GM12878 (cell line): ENCODE measurements at regions not wholly inside any gene's neighbourhood (a gene's known extent, or its start where the extent isn't known, plus 50 kb on each side); places are given as distances from the start of the nearest gene placed in this dataset.
A peak's percentile ranks its signal among the peaks of the same experiment; 100 is the strongest.

Source experiments
- ATAC-seq: fragments of 200-7000 bp; cut with Tn5 transposase; 3 replicates; pipeline ENCODE4 v1.9.1; 2020; ENCODE audit warnings: mild to moderate bottlenecking, moderate library complexity
- BruUV-seq: library from RNA; stranded (reverse); fragments of 400-500 nt; replicated peaks from 2 replicates; lab custom pipeline; 2021; lab: Mats Ljungman, UMichigan
- CTCF ChIA-PET: fragments of 300-600 bp; sonication (Branson Sonifier 250); formaldehyde crosslinking; extraction: SDS; loops from one replicate; lab custom pipeline; 2021; ENCODE audit warnings: inconsistent platforms; lab: Yijun Ruan, JAX
- POLR2A ChIA-PET: fragments of 350-600 bp; formaldehyde crosslinking; extraction: SDS; loops from one replicate; lab custom pipeline; 2021; ENCODE audit warnings: inconsistent platforms; lab: Charles Lee
- RAD21 ChIA-PET: fragments of 300-600 bp; sonication (Branson Sonifier 250); formaldehyde crosslinking; loops from one replicate; lab custom pipeline; 2023; ENCODE audit warnings: antibody characterized with exemption; ENCODE audit not compliant: unreplicated experiment; lab: Charles Lee
- SMC1A ChIA-PET: fragments of 300-600 bp; sonication (Branson Sonifier 250); formaldehyde crosslinking; loops from one replicate; lab custom pipeline; 2023; ENCODE audit not compliant: unreplicated experiment, uncharacterized antibody; lab: Charles Lee
- DNase-seq: peaks from one replicate; pipeline ENCODE4 v3.0.0-alpha.2; 2011; ENCODE audit warnings: low read depth, low spot score
- FAIRE-seq: peaks from 3 replicates; lab custom pipeline; 2011; peaks lifted over from hg19 to GRCh38; lab: Jason Lieb, UNC
- H2AFZ ChIP-seq: 2 replicates; pipeline ENCODE4 v1.6.0; 2011; ENCODE audit warnings: low read depth, low read length, control low read depth; ENCODE audit not compliant: control insufficient read depth
- H3K27ac ChIP-seq: 2 replicates; pipeline ENCODE4 v1.5.1; 2011; ENCODE audit warnings: control low read depth; ENCODE audit not compliant: control insufficient read depth, insufficient read depth
- H3K27me3 ChIP-seq, 2 experiments: replicated peaks in 1 of 2; 2 replicates each; pipeline versions ENCODE4 v1.6.0 to v1.6.1; 2011; ENCODE audit warnings: low read length in 1 of 2; ENCODE audit not compliant: control insufficient read depth in 2 of 2, insufficient read depth in 2 of 2
- H3K36me3 ChIP-seq, 2 experiments: 2 replicates each; pipeline ENCODE4 v1.5.1; 2011; ENCODE audit warnings: low read length in 1 of 2; ENCODE audit not compliant: control insufficient read depth in 2 of 2, insufficient read depth in 2 of 2
- H3K4me1 ChIP-seq: 2 replicates; pipeline ENCODE4 v1.6.1; 2011; ENCODE audit warnings: mild to moderate bottlenecking, low read length, moderate library complexity, mixed read lengths; ENCODE audit not compliant: control insufficient read depth, insufficient read depth
- H3K4me2 ChIP-seq: 2 replicates; pipeline ENCODE4 v1.6.0; 2011; ENCODE audit warnings: control low read depth; ENCODE audit not compliant: control insufficient read depth, insufficient read depth
- H3K4me3 ChIP-seq: fragments of 200-600 bp; sonication (generic); 2 replicates; pipeline ENCODE4 v1.5.1; 2016
- H3K79me2 ChIP-seq: 2 replicates; pipeline ENCODE4 v1.6.0; 2011; ENCODE audit warnings: low read length; ENCODE audit not compliant: control insufficient read depth, insufficient read depth
- H3K9ac ChIP-seq: 2 replicates; pipeline ENCODE4 v1.8.0; 2011; ENCODE audit warnings: low read length, control low read depth, mixed read lengths; ENCODE audit not compliant: control insufficient read depth, insufficient read depth
- H3K9me3 ChIP-seq: replicated peaks from 3 replicates; pipeline ENCODE4 v1.5.1; 2011; ENCODE audit warnings: mild to moderate bottlenecking, low read length; ENCODE audit not compliant: control insufficient read depth, insufficient read depth
- H4K20me1 ChIP-seq: 2 replicates; pipeline ENCODE4 v1.6.0; 2011; ENCODE audit not compliant: control insufficient read depth, insufficient read depth
- ATF7 ChIP-seq: fragments of 450-650 bp; IDR thresholded peaks from 2 replicates; pipeline ENCODE4 v1.6.1; 2016; ENCODE audit warnings: low read depth, mild to moderate bottlenecking
- BRCA1 ChIP-seq: IDR thresholded peaks from 2 replicates; pipeline ENCODE4 v1.6.1; 2011; ENCODE audit warnings: low read depth, low read length, improper control_type of control experiment
- EGR1 ChIP-seq, 2 experiments: IDR thresholded peaks; 1 replicate in 1 of 2; 2 replicates in 1 of 2; pipeline ENCODE4 v1.6.1; 2011 to 2012; ENCODE audit warnings: low read depth in 2 of 2, low read length in 2 of 2, borderline replicate concordance in 1 of 2, mild to moderate bottlenecking in 1 of 2, moderate library complexity in 1 of 2
- EP300 ChIP-seq, 2 experiments: fragments of 150-350 bp in 1 of 2; IDR thresholded peaks; 2 replicates each; pipeline ENCODE4 v1.6.1; 2011 to 2012; ENCODE audit warnings: low read depth in 2 of 2, low read length in 2 of 2, borderline replicate concordance in 1 of 2, improper control_type of control experiment in 1 of 2, inconsistent platforms in 1 of 2; ENCODE audit not compliant: control insufficient read depth in 1 of 2
- RFX5 ChIP-seq: IDR thresholded peaks from 2 replicates; pipeline ENCODE4 v1.6.1; 2011; ENCODE audit warnings: low read depth, low read length, improper control_type of control experiment
- TCF7 ChIP-seq: IDR thresholded peaks from 2 replicates; pipeline ENCODE4 v1.6.1; 2014; ENCODE audit warnings: antibody characterized with exemption, borderline replicate concordance
- ZNF207 ChIP-seq: fragments of 450-650 bp; IDR thresholded peaks from 2 replicates; pipeline ENCODE4 v1.6.1; 2014; ENCODE audit warnings: antibody characterized with exemption, mild to moderate bottlenecking, borderline replicate concordance
- WGBS: methylation state at CpG from one replicate; pipeline ENCODE4 v1.1.6; 2016; ENCODE audit warnings: low lambda C conversion rate; ENCODE audit not compliant: insufficient replicate concordance, insufficient coverage; ENCODE audit errors: missing lambda C conversion rate; 5-methylcytosine and 5-hydroxymethylcytosine counted together
- in situ Hi-C: fragments of 300-500 bp; cut with MboI; formaldehyde crosslinking; loops from 9 replicates; pipeline ENCODE4 v1.14.3; 2018; ENCODE audit warnings: mixed read lengths
- intact Hi-C: fragments of 100-400 bp; cut with micrococcal nuclease; formaldehyde crosslinking; loops from one replicate; pipeline ENCODE4 v1.14.2; 2022; ENCODE audit not compliant: unreplicated experiment
- TF ChIP-seq, protein P1 (sequence below): fragments of 450-650 bp; IDR thresholded peaks from 2 replicates; pipeline ENCODE4 v1.6.1; 2016; ENCODE audit warnings: mild to moderate bottlenecking

DNA sequence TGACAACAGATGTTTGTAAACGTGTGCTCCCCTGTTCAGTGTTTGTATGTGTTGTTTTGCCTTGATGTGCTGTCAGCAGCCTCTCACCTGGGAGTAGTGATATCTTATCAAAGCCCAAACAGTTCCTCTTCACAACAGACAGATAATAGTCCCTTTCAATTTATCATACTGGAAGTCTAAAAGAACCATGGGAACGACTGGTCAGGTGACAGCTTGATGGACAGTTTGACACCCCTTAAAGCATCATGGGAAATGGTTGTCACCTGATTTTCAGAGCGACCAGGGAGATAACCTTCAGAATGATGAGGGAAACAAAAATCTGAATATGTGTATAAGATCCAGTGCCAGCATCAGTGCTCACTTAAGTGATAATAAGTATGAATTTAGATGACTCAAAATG is 146.3 kb upstream of the SOX2 start:
- no peak overlapping the region for H3K4me3 ChIP-seq
- 0% methylated on average over 3 of the region's 3 CpGs for WGBS
- SMC1A ChIA-PET = interaction anchor here (1.1 kb wide), 1 partner anchor 9 kb away, joined by 3 read pairs; no protein-coding TSS in a partner anchor

DNA sequence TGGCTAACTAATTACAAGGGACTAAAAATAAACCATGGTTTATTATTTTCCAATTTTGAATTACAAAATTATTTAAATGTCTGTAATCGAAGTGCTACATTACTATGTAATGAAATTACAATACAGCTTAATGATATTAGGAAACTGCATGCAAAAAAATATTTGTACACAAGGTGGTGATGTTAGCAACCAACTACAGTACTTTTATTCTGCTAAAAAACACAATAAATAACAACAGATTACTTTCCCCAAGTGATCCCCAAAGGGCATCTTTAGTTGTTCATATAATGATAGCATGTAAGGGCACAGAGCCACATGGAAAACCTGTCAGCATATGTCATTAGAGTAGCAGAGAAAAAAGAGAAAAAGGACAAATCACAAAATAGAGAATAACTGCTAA is 147.5 kb upstream of the SOX2 start:
- no peak for DNase-seq
- in situ Hi-C loops (no loop called here), intact Hi-C loops (no loop called here)
- H3K4me3 ChIP-seq = no peak overlapping the region
- H3K4me1 ChIP-seq = no peaks in the 10 kb centered on the region
- no peak overlapping the region for H3K27ac ChIP-seq
- SMC1A ChIA-PET = interaction anchor here (1.1 kb wide), 1 partner anchor 11 kb away, joined by 3 read pairs; no protein-coding TSS in a partner anchor
- H3K36me3 ChIP-seq = no peaks in the 10 kb centered on the region
- no peak for FAIRE-seq
- ATAC-seq = no peak
- no peak overlapping the region for H2AFZ ChIP-seq
- WGBS = 0% methylated on average over 1 of the region's 1 CpG
- no peaks in the 10 kb centered on the region for H3K9me3 ChIP-seq
- BruUV-seq = no TSS peak
- POLR2A ChIA-PET = no interaction called here
- no peaks in the 10 kb centered on the region for H4K20me1 ChIP-seq
- no peaks in the 10 kb centered on the region for H3K27me3 ChIP-seq
- CTCF ChIA-PET = no interaction called here
- TF ChIP-seq EGR1 (IDR thresholded peaks at IDR 0.05; ENCODE audit: borderline replicate concordance in 1 of 2, low read depth in 2 of 2, low read length in 2 of 2) = no peak
- TF ChIP-seq ZNF207 = no peak
- TF ChIP-seq RFX5 = no peak
- no peak for TF ChIP-seq ATF7
- no peak for TF ChIP-seq EP300 (IDR thresholded peaks at IDR 0.05; ENCODE audit: borderline replicate concordance in 1 of 2, control insufficient read depth in 1 of 2, low read depth in 2 of 2, low read length in 2 of 2)
- TF ChIP-seq, all 136 proteins: peak for 0
- Histone ChIP-seq H3K4me2 (no peak overlapping the region), H3K9ac (no peak overlapping the region), H3K79me2 (no peaks in the 10 kb centered on the region)
- RAD21 ChIA-PET = no interaction called here

More for the DNA sequence above, 146.3 kb upstream of the SOX2 start:
- no TSS peak for BruUV-seq
- RAD21 ChIA-PET = no interaction called here
- POLR2A ChIA-PET = no interaction called here
- ATAC-seq (no peak), FAIRE-seq (no peak), DNase-seq (no peak)
- H3K27ac ChIP-seq = no peak overlapping the region
- no peaks in the 10 kb centered on the region for H3K79me2 ChIP-seq
- H3K9ac ChIP-seq = no peak overlapping the region
- CTCF ChIA-PET = no interaction called here
- TF ChIP-seq BRCA1 = no peak
- TF ChIP-seq, protein P1, sequence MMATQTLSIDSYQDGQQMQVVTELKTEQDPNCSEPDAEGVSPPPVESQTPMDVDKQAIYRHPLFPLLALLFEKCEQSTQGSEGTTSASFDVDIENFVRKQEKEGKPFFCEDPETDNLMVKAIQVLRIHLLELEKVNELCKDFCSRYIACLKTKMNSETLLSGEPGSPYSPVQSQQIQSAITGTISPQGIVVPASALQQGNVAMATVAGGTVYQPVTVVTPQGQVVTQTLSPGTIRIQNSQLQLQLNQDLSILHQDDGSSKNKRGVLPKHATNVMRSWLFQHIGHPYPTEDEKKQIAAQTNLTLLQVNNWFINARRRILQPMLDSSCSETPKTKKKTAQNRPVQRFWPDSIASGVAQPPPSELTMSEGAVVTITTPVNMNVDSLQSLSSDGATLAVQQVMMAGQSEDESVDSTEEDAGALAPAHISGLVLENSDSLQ = peak; percentile 11; the same call in 1 of the 2 replicates
- TF ChIP-seq TCF7 = no peak
- H3K4me2 ChIP-seq = no peak overlapping the region
- no peaks in the 10 kb centered on the region for H4K20me1 ChIP-seq
- no peaks in the 10 kb centered on the region for H3K27me3 ChIP-seq
- H2AFZ ChIP-seq = no peak overlapping the region
- in situ Hi-C loops (no loop called here), intact Hi-C loops (no loop called here)
- no peaks in the 10 kb centered on the region for H3K36me3 ChIP-seq
- H3K9me3 ChIP-seq = no peaks in the 10 kb centered on the region
- H3K4me1 ChIP-seq = no peaks in the 10 kb centered on the region
